ENCODE measurements at regions not wholly inside any gene's neighbourhood (a gene's known extent, or its start where the extent isn't known, plus 50 kb on each side); places are given as distances from the start of the nearest gene placed in this dataset.

GRCh38 chr15:79769933-79770759 is 126.7 kb downstream of the MTHFS start:
- TF ChIP-seq CTCF (IDR thresholded peaks at IDR 0.05) (no peak), POLR2A (IDR thresholded peaks at IDR 0.05) (no peak)
